ENCODE measurements at regions not wholly inside any gene's neighbourhood (a gene's known extent, or its start where the extent isn't known, plus 50 kb on each side); places are given as distances from the start of the nearest gene placed in this dataset.
"Not testable (repeated sequence)": the region's sequence is repeated elsewhere in the genome, so short reads cannot be mapped to it uniquely, and the experiment has no call there.

- TF ChIP-seq TARDBP (IDR thresholded peaks at IDR 0.05; ENCODE audit: borderline replicate concordance) (no peak), EGR1 (IDR thresholded peaks at IDR 0.05; ENCODE audit: borderline replicate concordance in 1 of 2, low read depth in 2 of 2, low read length in 2 of 2) (no peak), RAD21 (IDR thresholded peaks at IDR 0.05; ENCODE audit: insufficient read depth, low read depth, low read length) (no peak), RBBP5 (conservative IDR thresholded peaks at IDR 0.05) (no peak), PBX3 (IDR thresholded peaks at IDR 0.05; ENCODE audit: insufficient replicate concordance, low read depth, low read length) (no peak)
Measured at GRCh38 chr1:57572016-57572415, 148.2 kb upstream of the DAB1 start (continued).

DNA sequence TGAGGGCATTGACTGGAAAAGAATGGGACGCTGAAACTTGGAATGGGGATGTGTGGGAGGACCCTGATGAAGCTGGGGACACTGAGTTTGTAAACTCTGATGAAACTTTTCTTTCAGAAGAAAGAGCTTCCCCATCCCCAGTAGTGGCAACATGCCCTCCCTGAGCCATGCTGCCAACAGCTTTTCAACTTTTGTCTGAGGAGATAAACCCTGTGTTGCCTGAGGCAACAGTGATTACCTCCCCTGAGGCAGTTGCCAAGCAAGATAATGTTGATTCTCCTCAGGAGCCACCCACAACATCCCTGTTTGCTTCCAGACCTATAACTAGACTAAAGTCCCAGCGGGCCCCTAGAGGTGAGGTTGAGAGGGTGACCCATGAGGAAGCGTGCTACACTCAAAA is 134.2 kb upstream of the DAB1 start:
- intact Hi-C loops (cut with micrococcal nuclease; ENCODE audit: unreplicated experiment); in situ Hi-C loops (cut with MboI): not testable (repeated sequence)

GRCh38 chr1:57553666-57554065 is 129.8 kb upstream of the DAB1 start:
- no peak for ATAC-seq
- DNase-seq (ENCODE audit: low read depth, low spot score): no peak
- Histone ChIP-seq H3K4me2 (ENCODE audit: control insufficient read depth, insufficient read depth) (no peak overlapping the region), H3K27ac (ENCODE audit: control insufficient read depth, insufficient read depth) (no peak overlapping the region), H3K9ac (ENCODE audit: control insufficient read depth, insufficient read depth, low read length) (no peak overlapping the region), H2AFZ (ENCODE audit: control insufficient read depth, low read depth, low read length) (no peak overlapping the region), H3K36me3 (ENCODE audit: control insufficient read depth in 2 of 2, insufficient read depth in 2 of 2, low read length in 1 of 2) (no peaks in the 10 kb centered on the region), H3K27me3 (replicated peaks in 1 of 2; ENCODE audit: control insufficient read depth in 2 of 2, insufficient read depth in 2 of 2, low read length in 1 of 2) (no peaks in the 10 kb centered on the region), H3K79me2 (ENCODE audit: control insufficient read depth, insufficient read depth, low read length) (no peaks in the 10 kb centered on the region), H3K9me3 (replicated peaks; ENCODE audit: control insufficient read depth, insufficient read depth, low read length) (no peaks in the 10 kb centered on the region), H3K4me1 (ENCODE audit: control insufficient read depth, insufficient read depth, low read length) (no peaks in the 10 kb centered on the region), H4K20me1 (ENCODE audit: control insufficient read depth, insufficient read depth) (no peaks in the 10 kb centered on the region), H3K4me3 (no peak overlapping the region)
- 21% methylated on average over 5 of the region's 5 CpGs for WGBS (ENCODE audit: insufficient coverage, insufficient replicate concordance, low lambda C conversion rate, missing lambda C conversion rate)
- SMC1A ChIA-PET (ENCODE audit: uncharacterized antibody, unreplicated experiment): no interaction called here
- RAD21 ChIA-PET (ENCODE audit: unreplicated experiment): no interaction called here
- CTCF ChIA-PET: no interaction called here
- no TSS peak for BruUV-seq (replicated peaks)
- POLR2A ChIA-PET: no interaction called here
- TF ChIP-seq, protein P1, sequence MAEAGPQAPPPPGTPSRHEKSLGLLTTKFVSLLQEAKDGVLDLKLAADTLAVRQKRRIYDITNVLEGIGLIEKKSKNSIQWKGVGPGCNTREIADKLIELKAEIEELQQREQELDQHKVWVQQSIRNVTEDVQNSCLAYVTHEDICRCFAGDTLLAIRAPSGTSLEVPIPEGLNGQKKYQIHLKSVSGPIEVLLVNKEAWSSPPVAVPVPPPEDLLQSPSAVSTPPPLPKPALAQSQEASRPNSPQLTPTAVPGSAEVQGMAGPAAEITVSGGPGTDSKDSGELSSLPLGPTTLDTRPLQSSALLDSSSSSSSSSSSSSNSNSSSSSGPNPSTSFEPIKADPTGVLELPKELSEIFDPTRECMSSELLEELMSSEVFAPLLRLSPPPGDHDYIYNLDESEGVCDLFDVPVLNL (IDR thresholded peaks at IDR 0.05; ENCODE audit: low read depth, low read length): no peak
- TF ChIP-seq ESRRA (IDR thresholded peaks at IDR 0.05; ENCODE audit: low read length): no peak
- no peak for TF ChIP-seq GABPA (IDR thresholded peaks at IDR 0.05; ENCODE audit: low read depth)
- TF ChIP-seq ZNF217 (IDR thresholded peaks at IDR 0.05): no peak
- no peak for TF ChIP-seq POLR2A (IDR thresholded peaks at IDR 0.05; ENCODE audit: low read depth, low read length)
- TF ChIP-seq, protein P2, sequence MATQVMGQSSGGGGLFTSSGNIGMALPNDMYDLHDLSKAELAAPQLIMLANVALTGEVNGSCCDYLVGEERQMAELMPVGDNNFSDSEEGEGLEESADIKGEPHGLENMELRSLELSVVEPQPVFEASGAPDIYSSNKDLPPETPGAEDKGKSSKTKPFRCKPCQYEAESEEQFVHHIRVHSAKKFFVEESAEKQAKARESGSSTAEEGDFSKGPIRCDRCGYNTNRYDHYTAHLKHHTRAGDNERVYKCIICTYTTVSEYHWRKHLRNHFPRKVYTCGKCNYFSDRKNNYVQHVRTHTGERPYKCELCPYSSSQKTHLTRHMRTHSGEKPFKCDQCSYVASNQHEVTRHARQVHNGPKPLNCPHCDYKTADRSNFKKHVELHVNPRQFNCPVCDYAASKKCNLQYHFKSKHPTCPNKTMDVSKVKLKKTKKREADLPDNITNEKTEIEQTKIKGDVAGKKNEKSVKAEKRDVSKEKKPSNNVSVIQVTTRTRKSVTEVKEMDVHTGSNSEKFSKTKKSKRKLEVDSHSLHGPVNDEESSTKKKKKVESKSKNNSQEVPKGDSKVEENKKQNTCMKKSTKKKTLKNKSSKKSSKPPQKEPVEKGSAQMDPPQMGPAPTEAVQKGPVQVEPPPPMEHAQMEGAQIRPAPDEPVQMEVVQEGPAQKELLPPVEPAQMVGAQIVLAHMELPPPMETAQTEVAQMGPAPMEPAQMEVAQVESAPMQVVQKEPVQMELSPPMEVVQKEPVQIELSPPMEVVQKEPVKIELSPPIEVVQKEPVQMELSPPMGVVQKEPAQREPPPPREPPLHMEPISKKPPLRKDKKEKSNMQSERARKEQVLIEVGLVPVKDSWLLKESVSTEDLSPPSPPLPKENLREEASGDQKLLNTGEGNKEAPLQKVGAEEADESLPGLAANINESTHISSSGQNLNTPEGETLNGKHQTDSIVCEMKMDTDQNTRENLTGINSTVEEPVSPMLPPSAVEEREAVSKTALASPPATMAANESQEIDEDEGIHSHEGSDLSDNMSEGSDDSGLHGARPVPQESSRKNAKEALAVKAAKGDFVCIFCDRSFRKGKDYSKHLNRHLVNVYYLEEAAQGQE (IDR thresholded peaks at IDR 0.05; ENCODE audit: low read depth, low read length): no peak
- no peak for TF ChIP-seq SREBF1 (IDR thresholded peaks at IDR 0.05; ENCODE audit: low read length)
- in situ Hi-C loops (cut with MboI) (no loop called here), intact Hi-C loops (cut with micrococcal nuclease; ENCODE audit: unreplicated experiment) (no loop called here)
- no peak for FAIRE-seq

More for the DNA sequence above, 134.2 kb upstream of the DAB1 start:
- H2AFZ ChIP-seq (ENCODE audit: control insufficient read depth, low read depth, low read length); H3K9me3 ChIP-seq (replicated peaks; ENCODE audit: control insufficient read depth, insufficient read depth, low read length); POLR2A ChIA-PET; H3K9ac ChIP-seq (ENCODE audit: control insufficient read depth, insufficient read depth, low read length); H3K4me3 ChIP-seq; DNase-seq (ENCODE audit: low read depth, low spot score); H4K20me1 ChIP-seq (ENCODE audit: control insufficient read depth, insufficient read depth); H3K27ac ChIP-seq (ENCODE audit: control insufficient read depth, insufficient read depth); SMC1A ChIA-PET (ENCODE audit: uncharacterized antibody, unreplicated experiment); H3K4me2 ChIP-seq (ENCODE audit: control insufficient read depth, insufficient read depth); RAD21 ChIA-PET (ENCODE audit: unreplicated experiment); H3K79me2 ChIP-seq (ENCODE audit: control insufficient read depth, insufficient read depth, low read length); H3K4me1 ChIP-seq (ENCODE audit: control insufficient read depth, insufficient read depth, low read length); FAIRE-seq; ATAC-seq; BruUV-seq (replicated peaks); H3K36me3 ChIP-seq (ENCODE audit: control insufficient read depth in 2 of 2, insufficient read depth in 2 of 2, low read length in 1 of 2); H3K27me3 ChIP-seq (replicated peaks in 1 of 2; ENCODE audit: control insufficient read depth in 2 of 2, insufficient read depth in 2 of 2, low read length in 1 of 2): not testable (repeated sequence)
- CTCF ChIA-PET: interaction anchor here (0.6 kb wide), 1 partner anchor 1810 kb away, joined by 3 read pairs; no protein-coding TSS in a partner anchor
- WGBS (ENCODE audit: insufficient coverage, insufficient replicate concordance, low lambda C conversion rate, missing lambda C conversion rate): 2% methylated on average over 3 of the region's 3 CpGs

Data from GM12878 (cell line).